ENCODE measurements at regions not wholly inside any gene's neighbourhood (a gene's known extent, or its start where the extent isn't known, plus 50 kb on each side); places are given as distances from the start of the nearest gene placed in this dataset.

- Histone ChIP-seq H3K4me3 (ENCODE audit: low read depth in 1 of 2, low read length in 1 of 2) (no peak overlapping the region), H3K36me3 (no peaks in the 10 kb centered on the region), H3K27me3 (no peaks in the 10 kb centered on the region), H3K9me3 (no peaks in the 10 kb centered on the region), H3K4me1 (ENCODE audit: control insufficient read depth in 1 of 2, insufficient read depth in 1 of 2, low read depth in 1 of 2, low read length in 1 of 2) (peaks cover 0 to 14% of the 10 kb centered on the region in 2 experiments), H3K27ac (no peak overlapping the region)
- TF ChIP-seq CTCF (IDR thresholded peaks at IDR 0.05): no peak
Measured at GRCh38 chr3:15977090-15977489, 179.3 kb upstream of the ANKRD28 start.

GRCh38 chr3:15977598-15978232 lies 179.9 kb upstream of the ANKRD28 start:
- H3K27me3 ChIP-seq: no peaks in the 10 kb centered on the region
- no peak for TF ChIP-seq CTCF (IDR thresholded peaks at IDR 0.05)

GRCh38 chr3:15978801-15979200 lies 181.0 kb upstream of the ANKRD28 start:
- TF ChIP-seq CTCF (IDR thresholded peaks at IDR 0.05): no peak
- Histone ChIP-seq H3K4me3 (ENCODE audit: low read depth in 1 of 2, low read length in 1 of 2) (no peak overlapping the region), H3K9me3 (no peaks in the 10 kb centered on the region), H3K27me3 (no peaks in the 10 kb centered on the region), H3K4me1 (ENCODE audit: control insufficient read depth in 1 of 2, insufficient read depth in 1 of 2, low read depth in 1 of 2, low read length in 1 of 2) (peaks cover 0 to 9% of the 10 kb centered on the region in 2 experiments), H3K36me3 (no peaks in the 10 kb centered on the region), H3K27ac (no peak overlapping the region)

More at GRCh38 chr3:15977598-15978232, 179.9 kb upstream of the ANKRD28 start:
- H3K9me3 ChIP-seq: no peaks in the 10 kb centered on the region
- H3K4me1 ChIP-seq (ENCODE audit: control insufficient read depth in 1 of 2, insufficient read depth in 1 of 2, low read depth in 1 of 2, low read length in 1 of 2): peaks cover 0 to 14% of the 10 kb centered on the region in 2 experiments
- no peaks in the 10 kb centered on the region for H3K36me3 ChIP-seq
- no peak overlapping the region for H3K27ac ChIP-seq
- no peak overlapping the region for H3K4me3 ChIP-seq (ENCODE audit: low read depth in 1 of 2, low read length in 1 of 2)

- H3K4me1 ChIP-seq (ENCODE audit: control insufficient read depth in 1 of 2, insufficient read depth in 1 of 2, low read depth in 1 of 2, low read length in 1 of 2): peaks cover 0 to 5% of the 10 kb centered on the region in 2 experiments
- no peak overlapping the region for H3K4me3 ChIP-seq (ENCODE audit: low read depth in 1 of 2, low read length in 1 of 2)
- no peaks in the 10 kb centered on the region for H3K27me3 ChIP-seq
- H3K36me3 ChIP-seq: no peaks in the 10 kb centered on the region
- no peaks in the 10 kb centered on the region for H3K9me3 ChIP-seq
- no peak for TF ChIP-seq CTCF (IDR thresholded peaks at IDR 0.05)
- no peak overlapping the region for H3K27ac ChIP-seq
Measured at GRCh38 chr3:15979495-15979894, 181.7 kb upstream of the ANKRD28 start.

- no peak overlapping the region for H3K27ac ChIP-seq
Measured at GRCh38 chr3:15979900-15980299, 182.1 kb upstream of the ANKRD28 start.

More at GRCh38 chr3:15979900-15980299, 182.1 kb upstream of the ANKRD28 start:
- Histone ChIP-seq H3K36me3 (no peaks in the 10 kb centered on the region), H3K4me1 (ENCODE audit: control insufficient read depth in 1 of 2, insufficient read depth in 1 of 2, low read depth in 1 of 2, low read length in 1 of 2) (peaks cover 0 to 1% of the 10 kb centered on the region in 2 experiments), H3K9me3 (no peaks in the 10 kb centered on the region), H3K27me3 (no peaks in the 10 kb centered on the region), H3K4me3 (ENCODE audit: low read depth in 1 of 2, low read length in 1 of 2) (no peak overlapping the region)
- TF ChIP-seq CTCF (IDR thresholded peaks at IDR 0.05): no peak

Measured in neutrophil (primary cell).